GM23338 (cell line): ENCODE measurements at regions not wholly inside any gene's neighbourhood (a gene's known extent, or its start where the extent isn't known, plus 50 kb on each side); places are given as distances from the start of the nearest gene placed in this dataset.
A peak's percentile ranks its signal among the peaks of the same experiment; 100 is the strongest.
"Not testable (repeated sequence)": the region's sequence is repeated elsewhere in the genome, so short reads cannot be mapped to it uniquely, and the experiment has no call there.

Experiments used
- ATAC-seq: fragments of 200-7000 bp; cut with Tn5 transposase; 3 replicates; pipeline ENCODE4 v1.9.1; 2020
- DNase-seq: peaks from one replicate; pipeline ENCODE4 v3.0.0-alpha.2; 2015; ENCODE audit warnings: low spot score
- H2AFZ ChIP-seq: fragments of 200-600 bp; sonication (generic); 2 replicates; pipeline ENCODE4 v1.8.0; 2016; ENCODE audit warnings: antibody characterized with exemption, mild to moderate bottlenecking, moderate library complexity
- H3F3A ChIP-seq: fragments of 200-600 bp; sonication (generic); replicated peaks from 2 replicates; pipeline ENCODE4 v1.8.0; 2017; ENCODE audit warnings: antibody characterized with exemption, mixed run types, low read depth
- H3K27ac ChIP-seq: fragments of 200-600 bp; sonication (generic); 2 replicates; pipeline ENCODE4 v1.6.1; 2016; ENCODE audit warnings: low read depth
- H3K27me3 ChIP-seq: fragments of 200-600 bp; sonication (generic); 2 replicates; pipeline ENCODE4 v1.8.0; 2016; ENCODE audit warnings: mild to moderate bottlenecking, mixed run types, moderate library complexity; ENCODE audit not compliant: insufficient read depth
- H3K36me3 ChIP-seq: fragments of 200-600 bp; sonication (generic); 2 replicates; pipeline ENCODE4 v1.8.0; 2016; ENCODE audit warnings: mild to moderate bottlenecking; ENCODE audit not compliant: insufficient read depth
- H3K4me1 ChIP-seq: fragments of 200-600 bp; sonication (generic); 2 replicates; pipeline ENCODE4 v1.8.0; 2016; ENCODE audit warnings: mild to moderate bottlenecking, moderate library complexity; ENCODE audit not compliant: insufficient read depth
- H3K4me2 ChIP-seq: fragments of 200-600 bp; sonication (generic); 2 replicates; pipeline ENCODE4 v1.7.1; 2017; ENCODE audit warnings: mixed run types
- H3K4me3 ChIP-seq: fragments of 200-600 bp; sonication (generic); 2 replicates; pipeline ENCODE4 v1.6.1; 2016; ENCODE audit warnings: mixed run types
- H3K79me2 ChIP-seq: fragments of 200-600 bp; sonication (generic); replicated peaks from 2 replicates; pipeline ENCODE4 v1.8.0; 2017; ENCODE audit warnings: mild to moderate bottlenecking; ENCODE audit not compliant: insufficient read depth
- H3K9me2 ChIP-seq: fragments of 200-600 bp; sonication (generic); 2 replicates; pipeline ENCODE4 v1.8.0; 2017; ENCODE audit not compliant: insufficient read depth
- H4K20me1 ChIP-seq: fragments of 200-600 bp; sonication (generic); replicated peaks from 2 replicates; pipeline ENCODE4 v1.8.0; 2017; ENCODE audit warnings: mild to moderate bottlenecking; ENCODE audit not compliant: insufficient read depth
- H3K27ac Mint-ChIP-seq: 2 replicates; pipeline ENCODE4 v1.8.0; 2020; ENCODE audit warnings: inconsistent platforms, mild to moderate bottlenecking, moderate library complexity, mixed read lengths
- H3K27me3 Mint-ChIP-seq: 3 replicates; pipeline ENCODE4 v1.8.0; 2022; ENCODE audit warnings: low read depth, mild to moderate bottlenecking, moderate library complexity, mixed read lengths, inconsistent platforms; ENCODE audit not compliant: insufficient read depth, poor library complexity
- H3K36me3 Mint-ChIP-seq: 3 replicates; pipeline ENCODE4 v1.8.0; 2021; ENCODE audit warnings: low read depth, mild to moderate bottlenecking, inconsistent platforms, moderate library complexity, mixed read lengths
- H3K4me1 Mint-ChIP-seq: 3 replicates; pipeline ENCODE4 v1.8.0; 2020; ENCODE audit warnings: mild to moderate bottlenecking, inconsistent platforms, mixed read lengths
- H3K4me3 Mint-ChIP-seq: 3 replicates; pipeline ENCODE4 v1.8.0; 2021; ENCODE audit warnings: moderate library complexity, mild to moderate bottlenecking, inconsistent platforms, mixed read lengths
- H3K9me3 Mint-ChIP-seq: 3 replicates; pipeline ENCODE4 v1.8.0; 2020; ENCODE audit warnings: moderate library complexity, mild to moderate bottlenecking, inconsistent platforms, mixed read lengths
- EZH2 ChIP-seq: fragments of 200-600 bp; sonication (generic); IDR thresholded peaks from one replicate; pipeline ENCODE4 v1.8.0; 2017; ENCODE audit warnings: antibody characterized with exemption, mild to moderate bottlenecking, low read depth; ENCODE audit not compliant: unreplicated experiment
- ZNF331 ChIP-seq: fragments of 250-450 bp; sonication (Bioruptor Pico); IDR thresholded peaks from 2 replicates; pipeline ENCODE4 v1.5.0; 2020; ENCODE audit warnings: low read depth, mild to moderate bottlenecking, moderate library complexity
- ZNF462 ChIP-seq: fragments of 250-450 bp; sonication (Bioruptor Pico); IDR thresholded peaks from 2 replicates; pipeline ENCODE4 v1.5.0; 2020; ENCODE audit warnings: mild to moderate bottlenecking, moderate library complexity

GRCh38 chr3:135426508-135426907 lies 539.0 kb upstream of the PPP2R3A start (continued):
- TF ChIP-seq ZNF462 (CRISPR knock-in tag) (no peak), EZH2 (no peak)

- Mint-ChIP-seq H3K9me3 (peaks cover 9% of the 10 kb centered on the region; the same call in 2 of the 3 replicates), H3K27ac (no peak overlapping the region)
Observed at GRCh38 chr3:135432402-135432801, 533.1 kb upstream of the PPP2R3A start.

GRCh38 chr3:135438889-135439597 lies 526.5 kb upstream of the PPP2R3A start:
- not testable (repeated sequence) for H3K27ac Mint-ChIP-seq, H3K79me2 ChIP-seq, H4K20me1 ChIP-seq, H3K27me3 Mint-ChIP-seq, H3F3A ChIP-seq, H3K4me1 Mint-ChIP-seq, H3K36me3 Mint-ChIP-seq, H3K4me1 ChIP-seq, H3K36me3 ChIP-seq, H3K27ac ChIP-seq, H3K9me2 ChIP-seq, H3K27me3 ChIP-seq
- DNase-seq (peak; percentile 21), ATAC-seq (peak; percentile 78)
- H2AFZ ChIP-seq: peak overlapping the region; percentile 84
- Mint-ChIP-seq H3K9me3 (peaks cover 16% of the 10 kb centered on the region; the same call in 2 of the 3 replicates), H3K4me3 (peak overlapping the region; percentile 65; the same call in 2 of the 3 replicates)
- peak overlapping the region; percentile 69 for H3K4me2 ChIP-seq
- peak overlapping the region; percentile 52 for H3K4me3 ChIP-seq

More at GRCh38 chr3:135432402-135432801, 533.1 kb upstream of the PPP2R3A start:
- H3K9me2 ChIP-seq: no peaks in the 10 kb centered on the region
- H3K27me3 ChIP-seq: no peaks in the 10 kb centered on the region
- TF ChIP-seq ZNF331 (CRISPR knock-in tag): no peak
- DNase-seq (no peak), ATAC-seq (no peak)
- H2AFZ ChIP-seq: no peak overlapping the region
- no peaks in the 10 kb centered on the region for H3K4me1 Mint-ChIP-seq
- H3K4me2 ChIP-seq: no peak overlapping the region
- H3K79me2 ChIP-seq: no peaks in the 10 kb centered on the region
- no peaks in the 10 kb centered on the region for H3F3A ChIP-seq
- H3K4me3 Mint-ChIP-seq: no peak overlapping the region
- H3K27ac ChIP-seq: no peak overlapping the region
- H3K4me3 ChIP-seq: no peak overlapping the region
- peaks cover 4% of the 10 kb centered on the region; the same call in 1 of the 2 replicates for H3K36me3 ChIP-seq
- H4K20me1 ChIP-seq: no peaks in the 10 kb centered on the region
- no peaks in the 10 kb centered on the region for H3K27me3 Mint-ChIP-seq
- H3K36me3 Mint-ChIP-seq: 0 out of 3 replicates have a peak, but pooled peaks cover 4% of the 10 kb centered on the region
- H3K4me1 ChIP-seq: no peaks in the 10 kb centered on the region

GRCh38 chr3:135439632-135440031 lies 525.9 kb upstream of the PPP2R3A start:
- ATAC-seq, H3K4me1 Mint-ChIP-seq: not testable (repeated sequence)
- peak overlapping the region; percentile 69 for H3K4me2 ChIP-seq

More at GRCh38 chr3:135439632-135440031, 525.9 kb upstream of the PPP2R3A start:
- not testable (repeated sequence) for H3K27ac ChIP-seq, H3K79me2 ChIP-seq, H3K36me3 Mint-ChIP-seq, H4K20me1 ChIP-seq, H3K27me3 ChIP-seq, H3K4me1 ChIP-seq, H3K27me3 Mint-ChIP-seq, H3K9me2 ChIP-seq, DNase-seq, H3K27ac Mint-ChIP-seq, H3F3A ChIP-seq, H3K36me3 ChIP-seq
- Histone ChIP-seq H3K4me3 (peak overlapping the region; percentile 52), H2AFZ (peak overlapping the region; percentile 84)
- Mint-ChIP-seq H3K9me3 (peaks cover 16% of the 10 kb centered on the region; the same call in 2 of the 3 replicates), H3K4me3 (peak overlapping the region; percentile 65)
